ENCODE measurements at regions not wholly inside any gene's neighbourhood (a gene's known extent, or its start where the extent isn't known, plus 50 kb on each side); places are given as distances from the start of the nearest gene placed in this dataset.

DNA sequence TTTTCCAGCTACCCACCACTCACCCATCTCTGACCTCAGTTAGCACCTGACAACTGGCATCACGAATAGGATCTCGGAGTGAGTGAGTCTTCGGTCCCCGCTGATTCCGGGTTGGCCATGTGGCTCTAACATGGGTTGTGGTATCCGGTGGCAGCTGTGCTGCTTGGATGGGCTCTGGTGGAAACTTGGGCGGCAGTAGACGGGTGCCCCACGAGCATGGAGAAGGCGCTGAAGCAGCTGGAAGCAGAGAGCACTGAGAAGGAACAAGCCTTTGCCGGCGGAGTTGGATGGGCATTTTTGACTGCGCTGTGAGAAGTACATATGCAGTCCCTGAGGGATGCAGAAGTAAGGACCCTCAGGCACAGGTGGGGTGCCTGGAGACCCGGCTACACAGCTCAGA, 1044.0 kb upstream of the ADGRL4 start:
- TF ChIP-seq, protein P1, sequence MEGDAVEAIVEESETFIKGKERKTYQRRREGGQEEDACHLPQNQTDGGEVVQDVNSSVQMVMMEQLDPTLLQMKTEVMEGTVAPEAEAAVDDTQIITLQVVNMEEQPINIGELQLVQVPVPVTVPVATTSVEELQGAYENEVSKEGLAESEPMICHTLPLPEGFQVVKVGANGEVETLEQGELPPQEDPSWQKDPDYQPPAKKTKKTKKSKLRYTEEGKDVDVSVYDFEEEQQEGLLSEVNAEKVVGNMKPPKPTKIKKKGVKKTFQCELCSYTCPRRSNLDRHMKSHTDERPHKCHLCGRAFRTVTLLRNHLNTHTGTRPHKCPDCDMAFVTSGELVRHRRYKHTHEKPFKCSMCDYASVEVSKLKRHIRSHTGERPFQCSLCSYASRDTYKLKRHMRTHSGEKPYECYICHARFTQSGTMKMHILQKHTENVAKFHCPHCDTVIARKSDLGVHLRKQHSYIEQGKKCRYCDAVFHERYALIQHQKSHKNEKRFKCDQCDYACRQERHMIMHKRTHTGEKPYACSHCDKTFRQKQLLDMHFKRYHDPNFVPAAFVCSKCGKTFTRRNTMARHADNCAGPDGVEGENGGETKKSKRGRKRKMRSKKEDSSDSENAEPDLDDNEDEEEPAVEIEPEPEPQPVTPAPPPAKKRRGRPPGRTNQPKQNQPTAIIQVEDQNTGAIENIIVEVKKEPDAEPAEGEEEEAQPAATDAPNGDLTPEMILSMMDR (IDR thresholded peaks at IDR 0.05) = no peak
- no peaks in the 10 kb centered on the region for H3K9me3 ChIP-seq
- H3K4me1 ChIP-seq = no peaks in the 10 kb centered on the region
- DNase-seq (ENCODE audit: low spot score) = no peak
- no peak overlapping the region for H3K4me3 ChIP-seq
- H3K27ac ChIP-seq = no peak overlapping the region
- H3K36me3 ChIP-seq = no peaks in the 10 kb centered on the region
- no peaks in the 10 kb centered on the region for H3K27me3 ChIP-seq

DNA sequence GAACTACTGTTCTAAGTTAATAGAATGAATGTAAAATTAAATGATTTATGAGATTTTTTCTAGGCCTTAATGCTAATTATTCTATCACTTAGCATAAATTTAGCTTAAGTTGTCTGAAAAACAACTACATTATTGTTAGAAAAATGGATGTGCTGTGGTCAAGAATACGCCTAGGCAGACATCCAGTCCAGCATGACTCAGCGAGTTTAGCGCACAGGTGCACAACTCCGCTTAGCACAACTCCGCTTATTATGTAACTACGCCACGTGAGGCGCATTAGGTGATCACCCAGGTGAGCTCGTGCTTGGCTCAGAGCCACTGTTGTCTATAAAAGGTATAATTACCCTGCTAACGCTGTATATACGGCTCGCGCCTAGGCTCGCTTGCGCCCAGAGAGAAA, 1043.6 kb upstream of the ADGRL4 start:
- Histone ChIP-seq H3K27me3 (no peaks in the 10 kb centered on the region), H3K4me1 (no peaks in the 10 kb centered on the region), H3K27ac (no peak overlapping the region), H3K36me3 (no peaks in the 10 kb centered on the region), H3K9me3 (no peaks in the 10 kb centered on the region), H3K4me3 (no peak overlapping the region)
- DNase-seq (ENCODE audit: low spot score) = no peak
- TF ChIP-seq, protein P1 (IDR thresholded peaks at IDR 0.05) = no peak

DNA sequence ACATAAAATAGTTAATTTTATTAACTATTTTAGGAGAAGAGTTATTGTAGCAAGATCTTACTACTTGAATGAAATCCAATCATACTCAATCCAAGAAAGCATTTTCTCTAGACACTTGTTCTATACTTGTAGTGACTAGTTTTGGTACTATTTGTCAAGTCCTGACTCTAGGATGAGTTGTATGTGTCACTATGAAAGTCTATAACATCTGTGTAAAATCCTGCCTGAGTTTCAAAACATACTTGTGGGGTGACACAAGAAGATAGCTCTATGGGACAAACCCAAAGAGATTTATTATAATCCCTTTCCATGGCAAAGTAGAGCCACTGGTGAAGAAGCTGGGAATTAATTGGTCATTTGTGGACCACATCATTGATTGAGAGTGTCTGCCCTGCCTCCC, 1042.2 kb upstream of the ADGRL4 start:
- TF ChIP-seq, protein P1 (IDR thresholded peaks at IDR 0.05) = no peak
- H3K4me3 ChIP-seq = no peak overlapping the region

DNA sequence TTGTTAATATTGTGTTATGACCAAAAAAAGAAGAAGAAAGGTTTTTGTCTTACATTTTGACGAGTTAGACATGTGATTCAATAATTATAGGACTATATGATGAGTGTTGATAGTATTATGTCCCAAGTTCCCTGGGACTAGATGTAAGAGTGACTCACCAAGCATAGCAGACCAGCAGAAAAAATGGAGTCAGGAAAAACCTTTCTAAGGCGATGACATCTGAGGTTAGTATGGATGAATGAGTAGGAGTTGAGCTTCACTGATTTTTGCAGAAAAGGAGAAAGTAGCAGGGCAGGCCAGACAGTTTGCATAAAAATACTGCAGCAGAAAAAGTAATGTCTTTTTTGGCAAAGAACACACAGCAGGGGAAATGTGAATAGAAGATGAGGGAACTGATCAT, 1041.3 kb upstream of the ADGRL4 start:
- Histone ChIP-seq H3K27ac (no peak overlapping the region), H3K27me3 (no peaks in the 10 kb centered on the region), H3K4me1 (no peaks in the 10 kb centered on the region), H3K36me3 (no peaks in the 10 kb centered on the region), H3K4me3 (no peak overlapping the region), H3K9me3 (no peaks in the 10 kb centered on the region)
- DNase-seq (ENCODE audit: low spot score) = no peak
- TF ChIP-seq, protein P1 (IDR thresholded peaks at IDR 0.05) = no peak

More for the DNA sequence above, 1042.2 kb upstream of the ADGRL4 start:
- Histone ChIP-seq H3K36me3 (no peaks in the 10 kb centered on the region), H3K4me1 (no peaks in the 10 kb centered on the region), H3K27me3 (no peaks in the 10 kb centered on the region), H3K9me3 (no peaks in the 10 kb centered on the region), H3K27ac (no peak overlapping the region)
- no peak for DNase-seq (ENCODE audit: low spot score)

DNA sequence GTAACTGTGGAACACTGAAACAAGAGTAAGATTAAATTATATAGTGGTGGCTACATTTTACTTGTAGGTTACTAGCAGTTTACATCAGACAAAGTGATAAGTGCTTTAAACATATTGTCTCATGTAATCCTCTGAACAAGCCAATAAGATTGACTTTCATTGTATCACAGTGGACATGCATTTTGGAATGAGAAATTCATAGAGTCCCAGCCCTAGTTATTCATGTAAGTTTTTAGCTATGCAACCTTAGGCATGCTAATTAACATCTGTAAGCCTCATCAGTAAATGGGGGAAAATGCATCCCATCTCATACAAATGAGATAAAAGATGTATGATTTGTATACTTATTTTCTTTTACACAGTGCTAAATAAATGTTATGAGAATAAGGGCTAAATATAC, 1038.1 kb upstream of the ADGRL4 start:
- H3K27me3 ChIP-seq = no peaks in the 10 kb centered on the region

More for the DNA sequence above, 1038.1 kb upstream of the ADGRL4 start:
- Histone ChIP-seq H3K36me3 (no peaks in the 10 kb centered on the region), H3K4me3 (no peak overlapping the region), H3K27ac (no peak overlapping the region), H3K9me3 (no peaks in the 10 kb centered on the region), H3K4me1 (no peaks in the 10 kb centered on the region)
- no peak for DNase-seq (ENCODE audit: low spot score)
- TF ChIP-seq, protein P1 (IDR thresholded peaks at IDR 0.05) = no peak

Data from right atrium auricular region (tissue), 2 donors.